NCI-H1105 (cell line): ENCODE measurements at regions not wholly inside any gene's neighbourhood (a gene's known extent, or its start where the extent isn't known, plus 50 kb on each side); places are given as distances from the start of the nearest gene placed in this dataset.
A peak's percentile ranks its signal among the peaks of the same experiment; 100 is the strongest.

Experiments
- DNase-seq: peaks from one replicate; lab custom pipeline; 2025; lab: John Stamatoyannopoulos, UW

DNA sequence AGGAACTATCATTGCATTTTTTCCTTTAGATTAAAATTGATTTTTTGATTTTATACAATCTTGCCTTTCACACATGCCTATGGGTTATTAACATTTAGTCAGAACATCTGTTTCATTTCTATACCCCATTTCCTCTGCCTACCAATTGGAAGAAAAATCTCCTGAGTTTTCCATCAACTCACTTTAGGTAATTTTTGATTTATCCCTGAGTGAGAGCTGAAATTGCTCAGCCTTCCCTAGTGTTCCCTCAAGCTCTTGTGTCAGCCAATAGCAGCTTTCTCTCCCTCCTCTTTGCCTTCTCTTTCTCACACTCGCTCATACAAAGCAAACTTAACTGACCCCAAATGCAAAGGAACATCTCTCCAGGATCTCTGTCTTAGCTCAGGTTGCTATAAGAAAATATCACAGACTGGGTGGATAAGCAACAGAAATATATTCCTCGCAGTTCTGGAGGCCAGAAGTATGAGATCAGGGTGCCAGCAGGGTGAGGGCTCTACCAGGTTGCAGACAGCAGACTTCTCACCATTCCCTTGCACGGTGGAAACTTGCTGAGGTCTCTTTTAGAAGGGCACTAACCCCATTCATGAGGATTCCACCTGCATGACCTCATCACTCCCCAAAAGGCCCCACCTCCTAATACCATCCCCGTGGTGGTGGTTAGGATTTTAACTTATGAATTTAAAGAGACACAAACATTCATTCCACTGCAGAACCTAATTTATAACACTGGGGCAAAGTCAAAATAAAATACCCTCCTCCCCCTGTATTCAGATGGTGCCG lies 224.2 kb upstream of the SFSWAP start:
- no peak for DNase-seq

DNA sequence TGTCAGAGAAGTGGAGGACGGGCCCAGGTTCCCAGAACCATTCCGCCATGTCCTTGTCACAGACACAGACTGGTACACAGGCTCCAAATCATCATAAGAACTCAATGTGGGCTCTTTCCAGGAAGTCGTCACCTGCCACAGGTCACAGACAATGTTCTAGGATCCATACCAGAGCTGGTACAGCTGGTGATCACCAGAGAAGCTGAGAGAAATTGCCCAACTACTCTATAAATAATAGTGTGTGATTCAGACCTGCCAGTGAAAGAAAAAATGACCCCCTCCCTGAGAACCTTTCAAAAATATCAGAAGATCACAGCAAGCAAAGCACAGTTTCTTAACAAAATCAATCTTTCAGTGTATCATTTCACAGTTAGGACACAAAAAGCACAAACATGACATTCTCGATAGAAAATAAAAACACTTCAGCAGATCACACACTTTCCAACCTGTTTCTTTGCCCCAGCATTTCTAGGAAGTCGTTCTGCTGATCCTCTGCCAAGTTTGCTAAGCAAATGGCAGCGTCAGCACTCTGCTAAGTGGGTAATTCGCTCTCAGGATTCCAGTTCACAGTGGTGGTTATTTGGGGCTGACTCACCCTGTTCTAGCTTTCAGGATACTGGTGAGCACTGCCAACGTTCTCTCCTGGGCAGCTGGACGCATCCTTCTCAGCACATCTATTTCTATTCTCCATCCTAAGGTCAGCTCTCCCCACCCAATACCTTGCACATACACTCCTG lies 223.3 kb upstream of the SFSWAP start:
- peak; percentile 75 for DNase-seq

- no peak for DNase-seq
Measured at GRCh38 chr12:131489718-131490117, 221.2 kb upstream of the SFSWAP start.

GRCh38 chr12:131491155-131491554 lies 219.7 kb upstream of the SFSWAP start:
- DNase-seq, result no peak

DNA sequence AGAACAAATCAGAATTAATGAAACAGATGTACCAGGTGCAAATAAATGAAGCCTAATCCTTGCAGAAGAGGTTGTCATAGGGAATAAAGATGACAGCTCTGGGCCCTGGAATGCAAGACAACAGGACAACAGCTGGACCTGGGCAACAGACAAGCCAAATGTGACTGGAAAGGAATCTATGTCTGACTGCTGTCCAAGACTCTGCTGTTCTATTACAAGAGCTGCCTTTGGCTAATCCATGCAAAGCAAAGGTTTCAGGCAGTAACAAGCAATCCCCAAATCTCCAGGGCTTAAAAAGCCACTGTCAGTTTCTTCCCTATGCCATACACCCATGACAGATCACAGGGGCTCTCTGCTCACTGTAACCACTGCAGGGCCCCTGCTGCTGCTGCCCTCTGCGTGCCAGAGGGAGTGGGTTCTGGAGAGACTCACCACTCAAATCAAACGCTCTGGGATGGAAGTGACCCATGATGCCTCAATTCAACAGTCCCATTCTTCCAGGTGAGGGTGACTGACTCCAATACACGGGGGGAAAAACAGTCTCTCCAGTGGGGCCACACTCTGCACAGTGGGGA lies 218.9 kb upstream of the SFSWAP start:
- no peak for DNase-seq

- DNase-seq, result no peak
Measured at GRCh38 chr12:131493068-131493826, 217.6 kb upstream of the SFSWAP start.

DNA sequence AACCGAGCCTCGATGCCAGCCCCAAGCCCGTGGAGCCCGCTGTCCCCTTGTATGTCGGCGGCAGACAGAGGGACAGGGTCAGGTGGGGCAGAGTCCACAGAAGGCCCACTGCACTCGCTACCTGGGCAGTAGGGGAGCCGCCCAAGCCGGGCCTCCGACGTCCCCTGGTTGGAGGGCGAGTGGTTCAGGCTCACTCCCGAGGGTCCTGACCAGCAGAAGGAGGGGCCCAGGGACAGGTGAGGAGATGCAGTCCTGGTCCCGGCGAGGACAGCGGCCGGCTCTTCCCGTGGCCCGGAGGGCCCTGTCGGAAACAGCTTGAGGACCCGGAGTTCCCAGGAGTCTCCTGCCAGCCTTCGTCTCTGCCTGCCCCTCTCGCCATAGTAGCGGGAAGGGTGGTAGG lies 216.7 kb upstream of the SFSWAP start:
- DNase-seq, result no peak

DNA sequence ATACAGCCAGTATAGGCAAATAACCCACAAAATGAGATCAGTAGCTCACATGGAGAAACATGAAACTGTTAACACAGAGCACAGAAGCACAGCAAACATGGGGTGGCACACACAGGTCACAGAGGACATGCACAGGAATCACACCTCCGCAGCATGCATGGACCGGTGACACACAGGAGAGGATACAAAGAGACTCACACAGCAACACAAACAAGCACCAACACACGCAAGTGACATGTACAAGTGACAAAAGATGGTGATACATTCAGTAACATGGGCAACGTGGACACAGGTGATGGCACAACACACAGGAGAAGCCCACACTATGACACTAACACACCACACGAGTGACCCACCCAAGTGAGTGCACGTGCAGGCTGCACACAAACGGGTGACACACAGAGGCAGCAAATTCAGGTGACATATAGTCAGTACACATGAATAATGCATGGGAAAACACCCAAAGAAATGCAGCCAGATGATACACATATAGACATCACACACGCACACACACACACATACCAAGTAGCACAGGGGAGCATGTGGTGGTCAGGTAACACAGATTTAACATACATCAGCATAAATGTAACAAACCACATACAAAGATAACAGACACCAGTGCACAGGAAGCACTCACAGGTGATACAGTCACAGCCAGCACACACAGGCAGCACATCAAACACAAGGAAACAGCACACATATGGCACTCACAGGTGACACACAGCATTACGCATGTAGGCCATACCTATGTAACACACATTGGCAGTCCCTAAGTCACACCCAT lies 216.0 kb upstream of the SFSWAP start:
- DNase-seq, result no peak

- DNase-seq, result no peak
Measured at GRCh38 chr12:131497966-131498365, 212.9 kb upstream of the SFSWAP start.

DNA sequence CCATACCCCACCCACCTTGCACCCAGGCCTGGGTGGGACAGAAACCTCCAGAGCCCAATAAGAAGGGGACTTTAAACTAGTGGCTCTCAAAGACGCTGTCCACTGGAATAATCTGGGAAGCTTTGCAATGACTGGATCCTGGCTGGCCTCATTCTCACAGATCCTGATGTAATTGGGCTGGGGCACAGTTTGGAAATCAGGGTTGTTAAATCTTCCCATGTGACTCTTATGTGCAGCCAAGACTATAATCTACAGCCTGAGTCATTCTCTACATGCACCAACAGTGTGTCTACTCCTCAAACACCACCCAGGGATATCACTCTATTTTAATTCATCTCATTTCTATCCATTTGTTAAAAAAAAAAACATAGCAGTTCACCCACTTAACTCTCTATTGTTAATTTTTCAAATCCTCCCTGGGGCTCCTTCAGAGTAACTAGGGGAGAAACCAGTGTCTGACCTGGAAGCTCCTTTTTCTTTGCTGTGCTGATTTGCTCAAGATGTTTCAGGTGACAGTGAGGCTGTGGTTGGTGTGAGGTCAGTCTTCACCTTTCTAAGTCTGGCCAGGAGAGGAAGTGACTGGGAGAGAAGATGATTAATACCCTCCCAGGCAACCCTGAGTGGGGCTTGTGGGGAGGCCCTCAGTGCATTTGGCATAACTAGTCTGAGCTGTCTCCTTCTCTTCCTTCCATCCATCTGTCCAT lies 211.6 kb upstream of the SFSWAP start:
- DNase-seq, result no peak

- DNase-seq, result no peak
Measured at GRCh38 chr12:131499864-131500190, 211.1 kb upstream of the SFSWAP start.

DNA sequence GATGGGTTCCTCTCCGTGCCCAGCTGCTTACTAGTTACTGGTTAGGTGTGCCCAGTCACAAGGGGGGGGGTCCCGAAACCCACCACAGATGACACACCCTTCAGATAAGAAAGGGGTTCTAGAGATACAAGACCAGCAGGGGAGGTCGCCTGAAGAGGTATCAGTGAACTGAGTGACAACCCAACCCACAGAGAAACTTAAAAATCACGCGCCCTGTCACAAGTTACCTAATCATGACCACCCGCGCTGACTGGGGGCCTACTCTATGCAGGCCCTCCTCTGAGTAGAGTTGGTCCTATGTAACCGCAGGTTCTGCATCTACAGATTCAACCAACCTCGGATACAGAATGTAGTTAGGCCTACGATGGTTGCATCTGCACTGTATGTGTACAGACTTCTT lies 210.3 kb upstream of the SFSWAP start:
- DNase-seq, result no peak

- no peak for DNase-seq
Measured at GRCh38 chr12:131505561-131505960, 205.3 kb upstream of the SFSWAP start.

- DNase-seq, result no peak
Measured at GRCh38 chr12:131506426-131506825, 204.5 kb upstream of the SFSWAP start.

DNA sequence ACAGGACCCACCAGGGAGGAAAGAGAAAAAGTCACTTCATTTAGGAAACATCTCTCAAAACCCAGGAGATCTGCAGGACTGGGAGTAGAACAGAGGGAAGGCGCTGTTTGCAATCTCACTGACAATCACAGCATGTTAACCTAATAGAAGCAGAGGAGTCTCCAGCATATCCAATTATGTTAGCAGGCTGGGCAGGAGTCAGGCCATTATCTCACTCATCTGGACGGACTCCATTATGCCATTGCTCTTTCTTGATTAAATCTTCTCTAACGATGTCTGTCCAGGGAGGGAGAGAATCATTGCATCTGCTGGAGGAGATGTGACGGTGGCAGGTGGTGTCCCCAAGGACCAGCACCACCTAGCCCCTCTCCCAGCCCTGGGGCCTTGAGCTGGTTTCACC lies 203.8 kb upstream of the SFSWAP start:
- no peak for DNase-seq

DNA sequence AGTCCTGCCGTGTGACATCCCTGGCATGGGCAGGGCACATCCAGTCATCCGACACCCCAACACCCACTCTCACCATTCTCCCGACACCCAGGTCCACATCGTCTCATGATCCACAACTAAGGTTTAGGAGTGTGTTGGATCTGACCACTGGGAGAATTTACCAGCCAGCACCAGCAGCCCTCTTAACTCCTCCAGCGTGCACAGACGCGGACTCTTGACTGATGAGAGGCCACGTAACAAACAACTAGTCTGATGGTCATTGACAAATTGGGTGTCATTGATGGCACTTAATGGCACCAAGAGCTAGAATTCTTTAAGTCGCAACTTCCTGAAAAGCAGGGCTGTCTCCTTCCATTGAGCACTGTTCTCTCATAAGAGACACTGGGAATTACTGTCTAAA lies 203.0 kb upstream of the SFSWAP start:
- DNase-seq, result no peak

DNA sequence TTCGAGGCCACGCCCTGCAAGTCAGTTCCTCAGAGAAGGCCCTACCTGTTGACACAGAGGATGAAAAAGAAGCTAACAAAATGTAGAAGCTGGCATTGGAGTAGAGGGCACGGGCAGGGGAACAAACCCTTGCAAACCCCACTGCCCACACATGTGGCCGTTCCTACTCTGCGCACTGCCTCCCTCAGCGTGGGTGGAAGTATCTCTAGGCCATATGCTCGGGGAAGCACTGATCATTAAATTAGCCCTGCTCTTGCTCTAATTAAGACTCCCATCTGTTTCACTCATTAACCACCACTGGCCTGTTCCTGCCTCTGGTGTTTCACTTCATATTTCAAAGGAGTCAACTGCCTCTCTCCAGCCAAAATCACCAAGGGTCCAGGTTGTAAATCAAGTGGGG lies 201.2 kb upstream of the SFSWAP start:
- no peak for DNase-seq

DNA sequence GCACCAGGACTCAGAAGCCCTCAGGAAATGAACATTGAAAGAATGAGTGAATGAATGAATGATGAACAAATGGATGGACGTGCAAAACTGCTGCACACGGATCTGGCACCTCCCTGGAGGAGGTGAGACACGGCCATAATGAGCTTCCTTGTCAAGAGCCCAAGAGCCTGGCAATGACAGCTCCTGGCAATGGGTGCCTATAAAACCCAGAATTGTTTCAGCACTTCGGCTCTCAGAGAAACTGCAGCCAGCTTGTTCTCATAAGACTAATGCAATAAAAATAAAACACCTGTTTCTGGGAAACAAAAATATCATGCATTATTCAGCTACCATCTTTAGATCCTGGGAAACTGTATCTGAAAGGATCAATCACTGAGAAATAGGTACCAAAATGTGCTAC lies 200.5 kb upstream of the SFSWAP start:
- no peak for DNase-seq

DNA sequence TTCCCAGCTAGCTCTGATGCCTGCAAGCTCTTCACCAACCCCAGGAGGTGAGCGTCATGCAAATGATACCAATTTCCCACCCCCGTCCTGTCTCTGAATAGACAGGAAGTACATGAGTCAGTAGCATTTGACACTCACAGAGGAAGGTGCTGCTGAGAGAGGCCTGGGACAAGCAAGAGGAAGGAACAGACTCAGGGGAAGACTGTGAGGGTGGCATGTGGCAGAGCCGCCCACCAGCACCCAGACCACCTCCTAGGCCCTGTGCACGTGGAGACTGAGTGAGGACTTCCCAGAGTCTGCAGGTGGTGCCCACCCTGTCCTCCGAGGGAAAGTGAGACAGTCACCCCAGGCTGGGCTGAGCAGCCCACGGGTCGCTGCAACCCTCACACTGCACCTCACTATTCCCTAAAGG lies 199.5 kb upstream of the SFSWAP start:
- DNase-seq, result no peak

DNA sequence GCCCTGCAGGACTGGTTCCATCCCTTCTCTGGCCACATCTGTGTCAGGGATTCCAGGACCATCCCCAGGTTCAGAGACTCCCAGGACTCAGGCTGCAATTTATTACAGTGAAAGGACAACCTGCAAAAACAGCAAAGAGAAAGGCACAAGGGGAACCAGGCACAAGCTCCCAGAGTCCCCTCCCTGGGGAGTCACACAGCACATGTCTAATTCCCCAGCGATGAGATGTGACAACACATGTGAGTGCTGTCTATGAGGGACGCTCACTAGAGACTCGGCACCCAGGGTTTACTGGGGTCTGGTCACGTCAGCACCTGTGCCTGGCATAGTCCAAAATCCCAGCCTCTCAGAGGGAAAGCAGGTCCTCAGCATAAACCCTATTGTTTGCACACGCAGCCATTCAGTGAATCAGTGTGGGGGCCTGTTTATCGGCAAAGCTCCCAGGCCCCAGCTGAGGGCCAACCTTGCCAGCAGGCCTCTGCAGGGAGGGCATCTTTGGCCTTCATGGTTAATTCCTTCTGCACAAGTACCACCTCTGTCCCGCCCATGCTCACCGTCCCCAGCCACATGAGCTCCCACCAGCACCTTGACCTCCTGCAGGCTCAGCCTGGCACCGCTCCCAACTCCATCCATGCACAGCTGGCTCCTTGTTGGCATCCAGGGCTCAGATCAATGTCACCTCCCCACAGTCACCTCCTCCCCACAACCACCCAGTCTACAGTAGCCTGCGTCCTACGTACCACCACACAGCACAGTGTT lies 198.9 kb upstream of the SFSWAP start:
- DNase-seq, result no peak

GRCh38 chr12:131513606-131514005 lies 197.3 kb upstream of the SFSWAP start:
- no peak for DNase-seq
